Astrocyte of the spinal cord (primary cell): ENCODE measurements at regions not wholly inside any gene's neighbourhood (a gene's known extent, or its start where the extent isn't known, plus 50 kb on each side); places are given as distances from the start of the nearest gene placed in this dataset.
"Not testable (repeated sequence)": the region's sequence is repeated elsewhere in the genome, so short reads cannot be mapped to it uniquely, and the experiment has no call there.

Experiments
- DNase-seq: peaks from one replicate; pipeline ENCODE4 v3.0.0; 2011; ENCODE audit warnings: low read depth, low spot score
- H3K4me3 ChIP-seq: 2 replicates; pipeline ENCODE4 v1.5.1; 2011; ENCODE audit warnings: low read depth, mild to moderate bottlenecking, low read length, moderate library complexity
- CTCF ChIP-seq: IDR thresholded peaks from 2 replicates; pipeline ENCODE4 v1.5.1; 2012; ENCODE audit warnings: low read depth, mild to moderate bottlenecking, low read length, inconsistent platforms
- in situ Hi-C: cut with HindIII; loops from 2 replicates; pipeline ENCODE4 v1.10.0; 2017; ENCODE audit warnings: low sequenced_read_pairs

GRCh38 chr9:63817622-63818518 is 1467.1 kb downstream of the FOXD4L5 start:
- no peak for DNase-seq

GRCh38 chr9:63816751-63817621 is 1468.0 kb downstream of the FOXD4L5 start:
- peak overlapping the region; percentile 49 for H3K4me3 ChIP-seq
- no peak for TF ChIP-seq CTCF
- in situ Hi-C loops = no loop called here
- peak; percentile 95 for DNase-seq

More at GRCh38 chr9:63817622-63818518, 1467.1 kb downstream of the FOXD4L5 start:
- TF ChIP-seq CTCF = no peak
- peak overlapping the region; percentile 49 for H3K4me3 ChIP-seq
- in situ Hi-C loops = no loop called here

DNA sequence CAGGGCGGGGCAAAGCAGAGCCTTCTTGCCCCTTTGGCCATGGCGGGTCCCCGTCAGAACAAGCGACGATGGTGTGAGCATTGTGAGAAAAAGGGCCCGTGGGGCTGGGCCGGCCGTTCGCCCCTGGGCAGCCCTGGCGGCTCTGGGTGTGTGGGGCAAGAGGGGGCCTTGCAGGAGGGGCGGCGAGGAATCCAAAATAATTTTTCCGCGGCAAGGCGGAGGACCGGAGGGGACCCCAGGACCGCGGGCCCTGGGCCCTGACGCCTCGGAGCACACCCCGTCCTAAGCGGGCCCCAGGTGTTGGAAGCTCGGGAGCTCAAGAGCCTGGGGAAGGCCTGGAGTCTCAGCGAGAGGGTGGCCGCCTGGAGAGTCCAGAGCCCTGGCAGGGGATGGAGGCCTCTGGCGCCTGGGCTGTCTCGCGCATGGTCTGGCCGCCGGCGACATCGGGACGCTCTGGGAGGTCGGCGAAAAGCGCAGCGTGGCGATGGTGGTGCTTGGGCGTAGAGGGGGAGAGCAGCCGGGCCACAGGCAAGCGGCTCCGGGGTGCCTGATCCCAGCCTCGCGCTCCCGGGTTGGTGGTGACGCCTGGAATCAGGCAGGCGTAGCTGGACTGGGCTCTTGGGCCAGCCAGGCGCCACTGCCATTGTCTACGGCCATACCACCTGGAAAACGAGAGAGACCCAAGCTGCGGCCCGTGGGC is 1469.9 kb downstream of the FOXD4L5 start:
- H3K4me3 ChIP-seq, in situ Hi-C loops: not testable (repeated sequence)

GRCh38 chr9:63813391-63814021 is 1471.5 kb downstream of the FOXD4L5 start:
- DNase-seq, in situ Hi-C loops: not testable (repeated sequence)
- peak overlapping the region; percentile 24 for H3K4me3 ChIP-seq

More for the DNA sequence above, 1469.9 kb downstream of the FOXD4L5 start:
- DNase-seq = not testable (repeated sequence)

DNA sequence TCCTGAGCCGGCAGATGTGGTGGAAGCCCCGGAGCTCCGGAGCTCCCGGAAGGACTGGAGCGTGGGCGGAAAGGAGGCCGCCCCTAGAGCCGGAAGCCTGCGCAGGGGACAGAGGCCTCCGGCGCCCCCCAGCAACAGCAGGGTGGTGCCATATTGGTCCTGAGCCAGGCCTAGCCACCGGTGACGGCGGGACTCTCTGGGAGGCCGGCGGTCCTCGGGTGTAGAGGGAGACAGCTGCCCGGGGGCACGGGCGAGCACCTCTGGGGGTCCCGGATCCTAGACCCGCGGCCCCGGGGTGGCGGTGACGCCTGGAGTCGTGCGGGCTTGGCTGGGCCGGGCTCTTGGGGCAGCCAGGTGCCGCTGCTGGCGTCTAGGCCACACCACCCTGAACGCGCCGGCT is 1472.2 kb downstream of the FOXD4L5 start:
- in situ Hi-C loops, DNase-seq, H3K4me3 ChIP-seq: not testable (repeated sequence)

- DNase-seq, H3K4me3 ChIP-seq, in situ Hi-C loops: not testable (repeated sequence)
These were observed 1480.8 kb downstream of the FOXD4L5 start for GRCh38 chr9:63804205-63804604.

DNA sequence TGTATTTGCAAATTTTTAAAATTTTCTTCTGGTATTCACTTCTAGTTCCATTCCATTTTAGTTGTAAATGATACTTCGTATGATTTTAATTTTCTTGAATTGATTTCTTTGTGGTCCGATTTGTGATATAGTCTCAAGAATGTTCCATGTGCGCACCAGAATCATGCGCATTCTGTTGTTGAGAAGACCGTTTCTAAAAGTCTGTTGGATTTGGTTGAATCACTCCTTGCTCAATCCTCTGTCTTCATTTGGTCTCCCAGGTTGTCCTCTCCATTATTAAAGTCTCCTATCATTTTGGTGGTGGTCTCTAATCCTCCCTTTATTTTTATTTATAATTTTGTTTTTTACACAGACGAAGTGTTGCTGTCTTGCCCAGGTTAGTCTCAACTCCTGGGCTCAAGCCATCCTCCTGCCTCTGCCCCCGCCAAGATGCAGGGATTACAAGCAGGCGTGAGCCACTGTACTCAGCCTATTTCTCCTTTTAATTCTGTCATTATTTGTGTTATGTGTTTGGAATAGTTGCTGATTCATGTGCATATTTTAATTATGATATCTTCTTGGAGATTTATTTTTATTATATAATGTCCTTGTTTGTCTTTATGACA is 1490.8 kb downstream of the FOXD4L5 start:
- in situ Hi-C loops, H3K4me3 ChIP-seq, DNase-seq: not testable (repeated sequence)

- DNase-seq, in situ Hi-C loops, H3K4me3 ChIP-seq: not testable (repeated sequence)
These were observed 1497.6 kb downstream of the FOXD4L5 start for GRCh38 chr9:63787454-63787853.

DNA sequence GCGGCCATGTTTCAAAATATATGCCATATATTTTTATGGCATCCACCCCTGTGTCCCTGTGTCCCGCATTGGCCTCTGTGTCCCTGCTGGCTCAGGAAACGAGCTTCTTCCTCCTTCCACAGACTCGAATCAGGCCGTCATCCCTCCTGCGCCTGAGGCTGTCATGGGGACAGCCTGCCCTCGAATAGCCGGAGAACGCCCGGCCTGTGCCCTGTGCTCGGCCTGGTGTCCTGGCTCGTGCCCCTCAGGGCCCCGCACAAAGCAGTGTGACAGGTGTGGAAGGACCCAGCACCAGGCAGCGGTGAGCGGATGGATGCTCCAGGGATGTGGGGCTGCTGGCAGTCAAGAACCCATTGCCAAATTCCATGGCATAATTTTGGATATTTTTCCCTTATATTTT is 1500.0 kb downstream of the FOXD4L5 start:
- DNase-seq, H3K4me3 ChIP-seq, in situ Hi-C loops: not testable (repeated sequence)

GRCh38 chr9:63784421-63784820 is 1500.6 kb downstream of the FOXD4L5 start:
- H3K4me3 ChIP-seq, DNase-seq, in situ Hi-C loops: not testable (repeated sequence)

- in situ Hi-C loops, H3K4me3 ChIP-seq, DNase-seq: not testable (repeated sequence)
These were observed 1503.1 kb downstream of the FOXD4L5 start for GRCh38 chr9:63781817-63782439.

DNA sequence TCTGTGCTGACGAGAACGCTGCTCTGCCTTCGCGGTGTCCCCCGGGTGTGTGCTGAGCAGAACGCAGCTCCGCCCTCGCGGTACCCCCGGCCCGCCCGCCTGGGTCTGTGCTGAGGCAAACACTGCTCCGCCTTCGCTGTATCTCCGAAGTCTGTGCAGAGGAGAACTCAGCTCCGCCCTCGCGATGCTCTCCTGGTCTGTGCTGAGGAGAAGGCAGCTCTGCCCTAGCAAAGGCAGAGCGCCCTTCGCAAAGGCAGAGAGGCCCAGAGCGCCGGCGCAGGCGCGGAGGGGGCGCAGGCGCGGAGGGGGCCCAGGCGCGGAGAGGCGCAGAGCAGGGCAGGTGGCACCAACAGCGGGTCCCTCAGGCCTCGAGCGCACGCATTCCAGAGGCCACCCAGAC is 1503.6 kb downstream of the FOXD4L5 start:
- H3K4me3 ChIP-seq, in situ Hi-C loops, DNase-seq: not testable (repeated sequence)

DNA sequence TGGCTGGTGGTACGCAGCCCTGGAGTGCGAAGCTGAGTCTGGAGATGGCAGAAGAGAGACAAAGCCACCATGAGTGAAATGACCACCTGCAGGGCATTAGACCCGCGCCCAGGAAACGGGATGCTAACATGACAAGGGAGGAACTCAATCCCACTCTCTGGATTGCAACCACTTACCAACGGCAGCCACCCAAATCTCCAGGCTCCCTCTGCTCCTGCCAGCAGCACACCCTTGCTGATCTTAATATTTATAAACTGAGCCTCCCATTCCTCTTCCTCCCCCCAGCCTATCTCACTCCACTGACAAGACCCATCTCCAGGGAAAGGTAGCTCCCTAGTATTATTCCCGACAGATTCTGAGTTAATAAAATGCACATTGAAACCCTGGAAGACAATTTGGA is 1508.8 kb downstream of the FOXD4L5 start:
- H3K4me3 ChIP-seq, DNase-seq, in situ Hi-C loops: not testable (repeated sequence)
